ENCODE measurements at regions not wholly inside any gene's neighbourhood (a gene's known extent, or its start where the extent isn't known, plus 50 kb on each side); places are given as distances from the start of the nearest gene placed in this dataset.
"Not testable (repeated sequence)": the region's sequence is repeated elsewhere in the genome, so short reads cannot be mapped to it uniquely, and the experiment has no call there.

DNA sequence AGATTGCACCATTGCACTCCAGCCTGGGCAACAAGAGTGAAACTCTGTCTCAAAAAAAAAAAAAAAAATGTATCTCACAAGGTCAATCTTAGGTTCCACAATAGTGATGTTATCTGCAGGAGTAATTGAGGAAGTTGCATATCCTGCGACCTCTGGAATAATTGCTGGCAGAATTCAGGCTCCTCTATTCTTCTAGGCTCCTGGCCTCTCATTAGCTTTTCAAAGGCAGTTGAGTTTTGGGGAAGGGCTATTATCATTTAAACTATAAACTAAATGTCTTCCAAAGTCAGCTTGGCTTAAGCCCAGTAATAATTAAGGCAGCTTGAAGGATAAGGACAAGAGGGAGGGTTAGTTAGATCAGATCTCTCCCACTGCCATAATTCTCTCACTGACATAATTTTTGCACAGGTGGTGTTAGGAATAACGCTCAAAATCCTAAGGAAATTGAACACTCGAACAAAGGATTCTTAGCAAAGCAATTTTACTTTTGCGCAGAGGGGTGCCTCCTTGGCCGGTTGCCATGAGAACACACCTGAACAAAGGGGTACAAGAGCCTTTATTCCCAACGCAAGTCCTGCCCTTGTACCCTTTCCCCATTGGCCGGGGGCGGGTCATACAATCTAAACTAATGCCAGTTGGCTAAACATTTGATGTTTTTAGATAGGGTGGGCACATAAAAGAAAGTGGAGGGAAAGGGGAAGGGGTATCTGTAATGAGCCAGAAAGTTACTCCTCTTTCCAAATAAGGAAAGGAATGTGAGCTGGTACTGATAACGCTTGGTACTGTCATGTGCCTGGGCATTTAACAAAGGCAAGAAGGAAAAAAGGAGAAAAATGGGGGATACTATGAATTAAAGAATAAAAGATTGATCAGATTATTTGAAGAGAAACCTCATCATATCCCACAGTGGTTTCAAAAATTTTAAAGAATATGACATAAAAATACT, 106.4 kb upstream of the CCNG1 start:
- Histone ChIP-seq H3K79me2 (ENCODE audit: control insufficient read depth, insufficient read depth, low read length) (no peaks in the 10 kb centered on the region), H3K27me3 (ENCODE audit: control insufficient read depth, extremely low read depth, insufficient read depth, low read length) (no peaks in the 10 kb centered on the region), H3K4me2 (ENCODE audit: control insufficient read depth, extremely low read depth, insufficient read depth, low read depth, low read length) (no peak overlapping the region), H2AFZ (ENCODE audit: control insufficient read depth, low read length) (no peak overlapping the region), H3K9ac (ENCODE audit: control insufficient read depth, extremely low read depth, insufficient read depth, low read length) (no peak overlapping the region), H3K4me1 (ENCODE audit: control insufficient read depth, extremely low read depth, insufficient read depth, low read length) (no peaks in the 10 kb centered on the region), H3K27ac (ENCODE audit: control insufficient read depth, insufficient read depth, low read length) (no peak overlapping the region), H4K20me1 (ENCODE audit: control insufficient read depth, extremely low read depth, insufficient read depth, low read length) (no peaks in the 10 kb centered on the region), H3K4me3 (ENCODE audit: control insufficient read depth in 2 of 3, extremely low read depth in 1 of 3, insufficient read depth in 2 of 3, low read depth in 1 of 3, low read length in 3 of 3) (no peak overlapping the region), H3K9me3 (ENCODE audit: control insufficient read depth, low read depth, low read length) (no peaks in the 10 kb centered on the region), H3K9me1 (ENCODE audit: control insufficient read depth, extremely low read depth, insufficient read depth, low read length) (no peaks in the 10 kb centered on the region), H3K36me3 (ENCODE audit: control insufficient read depth in 2 of 2, extremely low read depth in 1 of 2, insufficient read depth in 2 of 2, low read length in 2 of 2) (no peaks in the 10 kb centered on the region)
- FAIRE-seq (no peak), DNase-seq (ENCODE audit: low read depth, low spot score) (no peak)
- TF ChIP-seq EZH2 (IDR thresholded peaks at IDR 0.05; ENCODE audit: low read length): no peak
- TF ChIP-seq, protein P1, sequence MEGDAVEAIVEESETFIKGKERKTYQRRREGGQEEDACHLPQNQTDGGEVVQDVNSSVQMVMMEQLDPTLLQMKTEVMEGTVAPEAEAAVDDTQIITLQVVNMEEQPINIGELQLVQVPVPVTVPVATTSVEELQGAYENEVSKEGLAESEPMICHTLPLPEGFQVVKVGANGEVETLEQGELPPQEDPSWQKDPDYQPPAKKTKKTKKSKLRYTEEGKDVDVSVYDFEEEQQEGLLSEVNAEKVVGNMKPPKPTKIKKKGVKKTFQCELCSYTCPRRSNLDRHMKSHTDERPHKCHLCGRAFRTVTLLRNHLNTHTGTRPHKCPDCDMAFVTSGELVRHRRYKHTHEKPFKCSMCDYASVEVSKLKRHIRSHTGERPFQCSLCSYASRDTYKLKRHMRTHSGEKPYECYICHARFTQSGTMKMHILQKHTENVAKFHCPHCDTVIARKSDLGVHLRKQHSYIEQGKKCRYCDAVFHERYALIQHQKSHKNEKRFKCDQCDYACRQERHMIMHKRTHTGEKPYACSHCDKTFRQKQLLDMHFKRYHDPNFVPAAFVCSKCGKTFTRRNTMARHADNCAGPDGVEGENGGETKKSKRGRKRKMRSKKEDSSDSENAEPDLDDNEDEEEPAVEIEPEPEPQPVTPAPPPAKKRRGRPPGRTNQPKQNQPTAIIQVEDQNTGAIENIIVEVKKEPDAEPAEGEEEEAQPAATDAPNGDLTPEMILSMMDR (optimal IDR thresholded peaks at IDR 0.05 in 1 of 3, IDR thresholded peaks at IDR 0.05 in 1 of 3, conservative IDR thresholded peaks at IDR 0.05 in 1 of 3; ENCODE audit: extremely low read depth in 1 of 3, insufficient read depth in 2 of 3, low read length in 3 of 3): no peak
- dilution Hi-C loops (cut with MboI; ENCODE audit: extremely low pct_ligation_motif_present, low sequenced_read_pairs): no loop called here

GRCh38 chr5:163336074-163336473, 101.3 kb upstream of the CCNG1 start:
- H4K20me1 ChIP-seq (ENCODE audit: control insufficient read depth, extremely low read depth, insufficient read depth, low read length); H3K9ac ChIP-seq (ENCODE audit: control insufficient read depth, extremely low read depth, insufficient read depth, low read length); H3K9me1 ChIP-seq (ENCODE audit: control insufficient read depth, extremely low read depth, insufficient read depth, low read length); dilution Hi-C loops (cut with MboI; ENCODE audit: extremely low pct_ligation_motif_present, low sequenced_read_pairs); FAIRE-seq; H3K9me3 ChIP-seq (ENCODE audit: control insufficient read depth, low read depth, low read length); H3K4me2 ChIP-seq (ENCODE audit: control insufficient read depth, extremely low read depth, insufficient read depth, low read depth, low read length); H2AFZ ChIP-seq (ENCODE audit: control insufficient read depth, low read length); H3K36me3 ChIP-seq (ENCODE audit: control insufficient read depth in 2 of 2, extremely low read depth in 1 of 2, insufficient read depth in 2 of 2, low read length in 2 of 2); H3K4me3 ChIP-seq (ENCODE audit: control insufficient read depth in 2 of 3, extremely low read depth in 1 of 3, insufficient read depth in 2 of 3, low read depth in 1 of 3, low read length in 3 of 3); H3K4me1 ChIP-seq (ENCODE audit: control insufficient read depth, extremely low read depth, insufficient read depth, low read length); H3K79me2 ChIP-seq (ENCODE audit: control insufficient read depth, insufficient read depth, low read length); DNase-seq (ENCODE audit: low read depth, low spot score); H3K27me3 ChIP-seq (ENCODE audit: control insufficient read depth, extremely low read depth, insufficient read depth, low read length); H3K27ac ChIP-seq (ENCODE audit: control insufficient read depth, insufficient read depth, low read length): not testable (repeated sequence)

All from keratinocyte (primary cell).